ENCODE measurements at regions not wholly inside any gene's neighbourhood (a gene's known extent, or its start where the extent isn't known, plus 50 kb on each side); places are given as distances from the start of the nearest gene placed in this dataset.

GRCh38 chr7:79547132-79547531 is 93.7 kb upstream of the MAGI2 start:
- Histone ChIP-seq H3F3A (ENCODE audit: low read depth) (no peaks in the 10 kb centered on the region), H3K4me3 (ENCODE audit: low read length, poor library complexity, severe bottlenecking) (no peak overlapping the region), H3K36me3 (ENCODE audit: insufficient read depth, low read length) (no peaks in the 10 kb centered on the region), H3K4me1 (ENCODE audit: insufficient read depth, low read length, poor library complexity, severe bottlenecking) (no peaks in the 10 kb centered on the region), H3K9ac (ENCODE audit: low read depth, low read length, poor library complexity, severe bottlenecking) (no peak overlapping the region), H2AFZ (ENCODE audit: low read length) (no peak overlapping the region), H3K4me2 (ENCODE audit: low read depth, low read length, poor library complexity, severe bottlenecking) (no peak overlapping the region), H4K20me1 (ENCODE audit: insufficient read depth, low read length, poor library complexity, severe bottlenecking) (no peaks in the 10 kb centered on the region), H3K27me3 (ENCODE audit: insufficient read depth, low read length, poor library complexity, severe bottlenecking) (no peaks in the 10 kb centered on the region), H3K79me2 (ENCODE audit: insufficient read depth, low read length) (no peaks in the 10 kb centered on the region), H3K9me3 (ENCODE audit: insufficient read depth, low read depth, low read length) (no peaks in the 10 kb centered on the region), H3K9me2 (replicated peaks; ENCODE audit: low read depth, low read length) (no peaks in the 10 kb centered on the region)
- TF ChIP-seq, protein P1, sequence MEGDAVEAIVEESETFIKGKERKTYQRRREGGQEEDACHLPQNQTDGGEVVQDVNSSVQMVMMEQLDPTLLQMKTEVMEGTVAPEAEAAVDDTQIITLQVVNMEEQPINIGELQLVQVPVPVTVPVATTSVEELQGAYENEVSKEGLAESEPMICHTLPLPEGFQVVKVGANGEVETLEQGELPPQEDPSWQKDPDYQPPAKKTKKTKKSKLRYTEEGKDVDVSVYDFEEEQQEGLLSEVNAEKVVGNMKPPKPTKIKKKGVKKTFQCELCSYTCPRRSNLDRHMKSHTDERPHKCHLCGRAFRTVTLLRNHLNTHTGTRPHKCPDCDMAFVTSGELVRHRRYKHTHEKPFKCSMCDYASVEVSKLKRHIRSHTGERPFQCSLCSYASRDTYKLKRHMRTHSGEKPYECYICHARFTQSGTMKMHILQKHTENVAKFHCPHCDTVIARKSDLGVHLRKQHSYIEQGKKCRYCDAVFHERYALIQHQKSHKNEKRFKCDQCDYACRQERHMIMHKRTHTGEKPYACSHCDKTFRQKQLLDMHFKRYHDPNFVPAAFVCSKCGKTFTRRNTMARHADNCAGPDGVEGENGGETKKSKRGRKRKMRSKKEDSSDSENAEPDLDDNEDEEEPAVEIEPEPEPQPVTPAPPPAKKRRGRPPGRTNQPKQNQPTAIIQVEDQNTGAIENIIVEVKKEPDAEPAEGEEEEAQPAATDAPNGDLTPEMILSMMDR (conservative IDR thresholded peaks at IDR 0.05; ENCODE audit: low read length): no peak
- TF ChIP-seq EZH2phosphoT487 (IDR thresholded peaks at IDR 0.05; ENCODE audit: borderline replicate concordance): no peak

GRCh38 chr7:79540592-79540991 is 87.1 kb upstream of the MAGI2 start:
- Histone ChIP-seq H3K9ac (ENCODE audit: low read depth, low read length, poor library complexity, severe bottlenecking) (no peak overlapping the region), H3K27me3 (ENCODE audit: insufficient read depth, low read length, poor library complexity, severe bottlenecking) (no peaks in the 10 kb centered on the region), H3K4me2 (ENCODE audit: low read depth, low read length, poor library complexity, severe bottlenecking) (no peak overlapping the region), H3F3A (ENCODE audit: low read depth) (no peaks in the 10 kb centered on the region), H2AFZ (ENCODE audit: low read length) (no peak overlapping the region), H3K9me3 (ENCODE audit: insufficient read depth, low read depth, low read length) (no peaks in the 10 kb centered on the region), H3K4me1 (ENCODE audit: insufficient read depth, low read length, poor library complexity, severe bottlenecking) (no peaks in the 10 kb centered on the region), H3K36me3 (ENCODE audit: insufficient read depth, low read length) (no peaks in the 10 kb centered on the region), H4K20me1 (ENCODE audit: insufficient read depth, low read length, poor library complexity, severe bottlenecking) (no peaks in the 10 kb centered on the region), H3K79me2 (ENCODE audit: insufficient read depth, low read length) (no peaks in the 10 kb centered on the region), H3K9me2 (replicated peaks; ENCODE audit: low read depth, low read length) (no peaks in the 10 kb centered on the region), H3K4me3 (ENCODE audit: low read length, poor library complexity, severe bottlenecking) (no peak overlapping the region)
- TF ChIP-seq, protein P1 (conservative IDR thresholded peaks at IDR 0.05; ENCODE audit: low read length): no peak
- TF ChIP-seq EZH2phosphoT487 (IDR thresholded peaks at IDR 0.05; ENCODE audit: borderline replicate concordance): no peak

DNA sequence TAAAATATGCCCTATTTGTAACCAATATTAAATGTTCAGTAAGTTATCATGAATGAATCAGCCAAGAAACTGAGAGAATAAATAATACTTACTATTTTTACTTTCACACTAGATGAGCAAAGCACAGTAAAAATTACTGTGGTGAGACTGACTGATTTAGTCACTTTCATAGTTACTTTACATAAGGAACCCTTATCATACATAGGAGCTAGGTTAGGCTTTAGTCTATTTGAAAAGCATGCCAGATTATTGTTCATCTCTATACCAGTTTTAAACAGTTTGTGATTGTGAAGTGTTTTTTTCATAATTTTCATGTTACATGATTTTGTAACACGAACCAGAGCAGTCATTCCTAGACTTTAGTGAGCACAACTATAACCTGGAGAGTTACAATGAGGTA is 80.7 kb upstream of the MAGI2 start:
- H2AFZ ChIP-seq (ENCODE audit: low read length): no peak overlapping the region
- H3K4me2 ChIP-seq (ENCODE audit: low read depth, low read length, poor library complexity, severe bottlenecking): no peak overlapping the region
- no peaks in the 10 kb centered on the region for H3K36me3 ChIP-seq (ENCODE audit: insufficient read depth, low read length)
- H4K20me1 ChIP-seq (ENCODE audit: insufficient read depth, low read length, poor library complexity, severe bottlenecking): no peaks in the 10 kb centered on the region
- H3K27me3 ChIP-seq (ENCODE audit: insufficient read depth, low read length, poor library complexity, severe bottlenecking): no peaks in the 10 kb centered on the region
- TF ChIP-seq, protein P1 (conservative IDR thresholded peaks at IDR 0.05; ENCODE audit: low read length): no peak
- no peak for TF ChIP-seq EZH2phosphoT487 (IDR thresholded peaks at IDR 0.05; ENCODE audit: borderline replicate concordance)
- H3K4me1 ChIP-seq (ENCODE audit: insufficient read depth, low read length, poor library complexity, severe bottlenecking): no peaks in the 10 kb centered on the region
- H3K4me3 ChIP-seq (ENCODE audit: low read length, poor library complexity, severe bottlenecking): no peak overlapping the region
- no peaks in the 10 kb centered on the region for H3K9me3 ChIP-seq (ENCODE audit: insufficient read depth, low read depth, low read length)
- H3K9me2 ChIP-seq (replicated peaks; ENCODE audit: low read depth, low read length): 0 out of 2 replicates have a peak, but pooled peaks cover 3% of the 10 kb centered on the region
- no peaks in the 10 kb centered on the region for H3K79me2 ChIP-seq (ENCODE audit: insufficient read depth, low read length)
- H3F3A ChIP-seq (ENCODE audit: low read depth): no peaks in the 10 kb centered on the region
- no peak overlapping the region for H3K9ac ChIP-seq (ENCODE audit: low read depth, low read length, poor library complexity, severe bottlenecking)
